ENCODE measurements at regions not wholly inside any gene's neighbourhood (a gene's known extent, or its start where the extent isn't known, plus 50 kb on each side); places are given as distances from the start of the nearest gene placed in this dataset.
"Not testable (repeated sequence)": the region's sequence is repeated elsewhere in the genome, so short reads cannot be mapped to it uniquely, and the experiment has no call there.

- no peak overlapping the region for H3K4me3 Mint-ChIP-seq (ENCODE audit: unreplicated experiment)
- DNase-seq, result no peak
- no peaks in the 10 kb centered on the region for H3K27me3 Mint-ChIP-seq (ENCODE audit: insufficient read depth, unreplicated experiment)
- Histone ChIP-seq H3K9me3 (no peaks in the 10 kb centered on the region), H3K4me3 (ENCODE audit: low read depth, low read length) (no peak overlapping the region), H3K27me3 (replicated peaks; ENCODE audit: control insufficient read depth, insufficient read depth, low read length) (no peaks in the 10 kb centered on the region), H3K36me3 (ENCODE audit: control insufficient read depth, insufficient read depth, low read length) (no peaks in the 10 kb centered on the region), H3K4me1 (no peaks in the 10 kb centered on the region)
- H3K4me1 Mint-ChIP-seq (ENCODE audit: low read depth, unreplicated experiment), result no peaks in the 10 kb centered on the region
- CTCF ChIA-PET, result no interaction called here
- no peaks in the 10 kb centered on the region for H3K36me3 Mint-ChIP-seq (ENCODE audit: insufficient read depth, unreplicated experiment)
- POLR2A ChIA-PET, result no interaction called here
- TF ChIP-seq, protein P1, sequence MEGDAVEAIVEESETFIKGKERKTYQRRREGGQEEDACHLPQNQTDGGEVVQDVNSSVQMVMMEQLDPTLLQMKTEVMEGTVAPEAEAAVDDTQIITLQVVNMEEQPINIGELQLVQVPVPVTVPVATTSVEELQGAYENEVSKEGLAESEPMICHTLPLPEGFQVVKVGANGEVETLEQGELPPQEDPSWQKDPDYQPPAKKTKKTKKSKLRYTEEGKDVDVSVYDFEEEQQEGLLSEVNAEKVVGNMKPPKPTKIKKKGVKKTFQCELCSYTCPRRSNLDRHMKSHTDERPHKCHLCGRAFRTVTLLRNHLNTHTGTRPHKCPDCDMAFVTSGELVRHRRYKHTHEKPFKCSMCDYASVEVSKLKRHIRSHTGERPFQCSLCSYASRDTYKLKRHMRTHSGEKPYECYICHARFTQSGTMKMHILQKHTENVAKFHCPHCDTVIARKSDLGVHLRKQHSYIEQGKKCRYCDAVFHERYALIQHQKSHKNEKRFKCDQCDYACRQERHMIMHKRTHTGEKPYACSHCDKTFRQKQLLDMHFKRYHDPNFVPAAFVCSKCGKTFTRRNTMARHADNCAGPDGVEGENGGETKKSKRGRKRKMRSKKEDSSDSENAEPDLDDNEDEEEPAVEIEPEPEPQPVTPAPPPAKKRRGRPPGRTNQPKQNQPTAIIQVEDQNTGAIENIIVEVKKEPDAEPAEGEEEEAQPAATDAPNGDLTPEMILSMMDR (IDR thresholded peaks at IDR 0.05; ENCODE audit: insufficient read depth in 1 of 2, low read depth in 1 of 2, low read length in 1 of 2, severe bottlenecking in 1 of 2, unreplicated experiment in 1 of 2), result no peak
- no peak overlapping the region for H3K27ac Mint-ChIP-seq (ENCODE audit: unreplicated experiment)
- H3K9me3 Mint-ChIP-seq (ENCODE audit: unreplicated experiment), result no peaks in the 10 kb centered on the region
- no TSS peak for BruUV-seq (replicated peaks)
- intact Hi-C loops (cut with micrococcal nuclease; ENCODE audit: unreplicated experiment), result no loop called here
These were observed 372.2 kb upstream of the SGO1 start for GRCh38 chr3:20558161-20558560.

GRCh38 chr3:20556661-20557060 is 370.7 kb upstream of the SGO1 start:
- H3K4me3 Mint-ChIP-seq (ENCODE audit: unreplicated experiment), result no peak overlapping the region
- no peaks in the 10 kb centered on the region for H3K9me3 ChIP-seq
- H3K4me1 ChIP-seq, result no peaks in the 10 kb centered on the region
- no TSS peak for BruUV-seq (replicated peaks)
- no peak overlapping the region for H3K27ac Mint-ChIP-seq (ENCODE audit: unreplicated experiment)
- H3K27me3 Mint-ChIP-seq (ENCODE audit: insufficient read depth, unreplicated experiment), result no peaks in the 10 kb centered on the region
- H3K27me3 ChIP-seq (replicated peaks; ENCODE audit: control insufficient read depth, insufficient read depth, low read length), result no peaks in the 10 kb centered on the region
- no peaks in the 10 kb centered on the region for H3K36me3 ChIP-seq (ENCODE audit: control insufficient read depth, insufficient read depth, low read length)
- ChIA-PET POLR2A (no interaction called here), CTCF (no interaction called here)
- no peaks in the 10 kb centered on the region for H3K4me1 Mint-ChIP-seq (ENCODE audit: low read depth, unreplicated experiment)
- intact Hi-C loops (cut with micrococcal nuclease; ENCODE audit: unreplicated experiment), result no loop called here
- no peaks in the 10 kb centered on the region for H3K36me3 Mint-ChIP-seq (ENCODE audit: insufficient read depth, unreplicated experiment)
- TF ChIP-seq, protein P1 (IDR thresholded peaks at IDR 0.05; ENCODE audit: insufficient read depth in 1 of 2, low read depth in 1 of 2, low read length in 1 of 2, severe bottlenecking in 1 of 2, unreplicated experiment in 1 of 2), result no peak
- no peak overlapping the region for H3K4me3 ChIP-seq (ENCODE audit: low read depth, low read length)
- DNase-seq, result no peak
- H3K9me3 Mint-ChIP-seq (ENCODE audit: unreplicated experiment), result no peaks in the 10 kb centered on the region

DNA sequence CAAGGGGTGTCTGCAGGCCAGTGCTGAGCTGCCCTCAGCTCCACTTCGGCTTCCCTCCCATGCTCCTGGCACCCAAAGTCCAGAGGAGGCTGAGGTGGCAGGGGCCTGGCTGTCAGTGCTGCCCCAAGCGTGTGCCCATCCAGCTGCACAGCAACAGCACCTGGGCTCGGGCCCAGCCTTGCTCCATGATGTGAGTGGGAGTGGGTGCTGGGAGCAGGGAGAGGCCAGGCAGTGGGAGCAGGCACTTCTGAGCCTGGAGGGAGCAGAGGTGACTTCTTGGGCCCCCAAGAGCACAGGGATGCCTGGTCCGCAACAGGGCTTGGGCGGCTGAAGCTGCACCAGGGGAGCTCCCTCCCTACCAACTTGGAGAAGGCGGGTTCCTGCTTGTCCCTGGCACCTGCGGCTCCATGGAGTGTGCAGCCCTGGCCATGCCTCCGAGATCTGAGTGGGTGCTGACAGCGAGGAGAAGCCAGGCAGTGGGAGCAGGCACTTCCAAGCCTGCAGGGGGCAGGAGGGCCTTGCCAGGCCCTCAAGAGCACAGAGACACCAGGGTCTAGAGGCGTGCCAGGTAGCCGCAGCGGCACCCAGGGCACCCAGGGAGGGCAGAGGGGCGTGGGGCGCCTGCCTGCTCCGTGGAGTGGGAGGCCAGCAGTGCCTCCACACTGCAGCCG is 366.7 kb upstream of the SGO1 start:
- no peaks in the 10 kb centered on the region for H3K27me3 ChIP-seq (replicated peaks; ENCODE audit: control insufficient read depth, insufficient read depth, low read length)
- ChIA-PET POLR2A (no interaction called here), CTCF (no interaction called here)
- no TSS peak for BruUV-seq (replicated peaks)
- no peaks in the 10 kb centered on the region for H3K9me3 ChIP-seq
- no peak overlapping the region for H3K4me3 Mint-ChIP-seq (ENCODE audit: unreplicated experiment)
- H3K4me1 Mint-ChIP-seq (ENCODE audit: low read depth, unreplicated experiment), result no peaks in the 10 kb centered on the region
- no peak overlapping the region for H3K27ac Mint-ChIP-seq (ENCODE audit: unreplicated experiment)
- H3K4me3 ChIP-seq (ENCODE audit: low read depth, low read length), result no peak overlapping the region
- TF ChIP-seq, protein P1 (IDR thresholded peaks at IDR 0.05; ENCODE audit: insufficient read depth in 1 of 2, low read depth in 1 of 2, low read length in 1 of 2, severe bottlenecking in 1 of 2, unreplicated experiment in 1 of 2), result no peak
- H3K4me1 ChIP-seq, result no peaks in the 10 kb centered on the region
- no peak for DNase-seq
- H3K36me3 Mint-ChIP-seq (ENCODE audit: insufficient read depth, unreplicated experiment), result no peaks in the 10 kb centered on the region
- intact Hi-C loops (cut with micrococcal nuclease; ENCODE audit: unreplicated experiment), result no loop called here
- no peaks in the 10 kb centered on the region for H3K36me3 ChIP-seq (ENCODE audit: control insufficient read depth, insufficient read depth, low read length)
- H3K27me3 Mint-ChIP-seq (ENCODE audit: insufficient read depth, unreplicated experiment), result no peaks in the 10 kb centered on the region
- no peaks in the 10 kb centered on the region for H3K9me3 Mint-ChIP-seq (ENCODE audit: unreplicated experiment)

GRCh38 chr3:20547361-20548269 is 361.6 kb upstream of the SGO1 start:
- CTCF ChIA-PET; H3K36me3 ChIP-seq (ENCODE audit: control insufficient read depth, insufficient read depth, low read length); H3K36me3 Mint-ChIP-seq (ENCODE audit: insufficient read depth, unreplicated experiment); H3K4me3 Mint-ChIP-seq (ENCODE audit: unreplicated experiment); H3K4me1 Mint-ChIP-seq (ENCODE audit: low read depth, unreplicated experiment); intact Hi-C loops (cut with micrococcal nuclease; ENCODE audit: unreplicated experiment); H3K9me3 Mint-ChIP-seq (ENCODE audit: unreplicated experiment); H3K4me3 ChIP-seq (ENCODE audit: low read depth, low read length); H3K4me1 ChIP-seq; H3K9me3 ChIP-seq; H3K27ac Mint-ChIP-seq (ENCODE audit: unreplicated experiment); BruUV-seq (replicated peaks); H3K27me3 Mint-ChIP-seq (ENCODE audit: insufficient read depth, unreplicated experiment); H3K27me3 ChIP-seq (replicated peaks; ENCODE audit: control insufficient read depth, insufficient read depth, low read length); POLR2A ChIA-PET; DNase-seq: not testable (repeated sequence)

Measured in Caco-2 (cell line).